ENCODE measurements at regions not wholly inside any gene's neighbourhood (a gene's known extent, or its start where the extent isn't known, plus 50 kb on each side); places are given as distances from the start of the nearest gene placed in this dataset.

DNA sequence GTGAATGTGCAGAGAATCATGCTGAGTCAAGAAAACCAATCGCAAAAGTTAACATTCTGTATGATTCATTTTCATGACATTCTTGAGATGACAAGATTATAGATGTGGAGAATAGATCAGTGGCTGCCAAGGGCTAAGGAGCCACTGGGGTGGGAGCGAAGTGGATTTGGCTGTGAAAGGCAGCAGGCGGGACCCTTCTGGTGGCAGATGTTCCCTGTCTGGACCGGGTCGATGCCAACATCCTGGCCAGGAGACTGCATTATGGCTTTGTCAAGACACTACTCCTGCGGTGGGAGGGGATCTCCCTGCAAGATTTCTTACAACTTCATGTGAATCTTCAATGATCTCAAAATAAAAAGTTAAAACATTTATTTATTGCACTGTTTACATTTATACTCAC is 427.9 kb downstream of the GALR1 start:
- TF ChIP-seq, protein P1, sequence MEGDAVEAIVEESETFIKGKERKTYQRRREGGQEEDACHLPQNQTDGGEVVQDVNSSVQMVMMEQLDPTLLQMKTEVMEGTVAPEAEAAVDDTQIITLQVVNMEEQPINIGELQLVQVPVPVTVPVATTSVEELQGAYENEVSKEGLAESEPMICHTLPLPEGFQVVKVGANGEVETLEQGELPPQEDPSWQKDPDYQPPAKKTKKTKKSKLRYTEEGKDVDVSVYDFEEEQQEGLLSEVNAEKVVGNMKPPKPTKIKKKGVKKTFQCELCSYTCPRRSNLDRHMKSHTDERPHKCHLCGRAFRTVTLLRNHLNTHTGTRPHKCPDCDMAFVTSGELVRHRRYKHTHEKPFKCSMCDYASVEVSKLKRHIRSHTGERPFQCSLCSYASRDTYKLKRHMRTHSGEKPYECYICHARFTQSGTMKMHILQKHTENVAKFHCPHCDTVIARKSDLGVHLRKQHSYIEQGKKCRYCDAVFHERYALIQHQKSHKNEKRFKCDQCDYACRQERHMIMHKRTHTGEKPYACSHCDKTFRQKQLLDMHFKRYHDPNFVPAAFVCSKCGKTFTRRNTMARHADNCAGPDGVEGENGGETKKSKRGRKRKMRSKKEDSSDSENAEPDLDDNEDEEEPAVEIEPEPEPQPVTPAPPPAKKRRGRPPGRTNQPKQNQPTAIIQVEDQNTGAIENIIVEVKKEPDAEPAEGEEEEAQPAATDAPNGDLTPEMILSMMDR (IDR thresholded peaks at IDR 0.05) = no peak
- TF ChIP-seq POLR2AphosphoS5 (IDR thresholded peaks at IDR 0.05) = no peak
- no peak for TF ChIP-seq POLR2A (IDR thresholded peaks at IDR 0.05)
